ENCODE measurements at regions not wholly inside any gene's neighbourhood (a gene's known extent, or its start where the extent isn't known, plus 50 kb on each side); places are given as distances from the start of the nearest gene placed in this dataset.

DNA sequence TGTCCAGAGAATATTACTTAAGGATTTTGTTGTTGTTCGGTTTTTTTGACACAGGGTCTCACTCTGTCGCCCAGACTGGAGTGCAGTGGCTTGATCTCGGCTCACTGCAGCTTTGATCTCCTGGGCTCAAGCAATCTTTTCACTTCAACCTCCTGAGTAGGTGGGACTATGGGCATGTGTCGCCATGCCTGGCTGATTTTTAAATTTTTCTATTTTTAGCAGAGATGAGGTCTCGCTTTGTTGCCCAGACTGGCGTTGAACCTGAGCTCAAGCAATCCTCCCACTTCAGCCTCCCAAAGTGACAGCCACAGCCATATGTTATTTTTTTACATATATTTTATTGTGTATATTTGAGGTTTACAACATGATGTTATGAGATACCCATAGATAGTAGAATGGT is 86.8 kb upstream of the UMPS start:
- H3K4me3 ChIP-seq (replicated peaks in 1 of 3; ENCODE audit: insufficient read depth in 1 of 3, low read depth in 2 of 3, low read length in 3 of 3): no peak overlapping the region
- no peak for FAIRE-seq
- H2AFZ ChIP-seq (ENCODE audit: low read length): no peak overlapping the region
- H4K20me1 ChIP-seq (ENCODE audit: insufficient read depth, low read length): no peaks in the 10 kb centered on the region
- BruUV-seq (replicated peaks): no TSS peak
- ATAC-seq: no peak
- no peaks in the 10 kb centered on the region for H3K9me3 ChIP-seq (ENCODE audit: low read length)
- TF ChIP-seq AGO2 (optimal IDR thresholded peaks at IDR 0.05; ENCODE audit: low read depth, low read length): no peak
- TF ChIP-seq SOX13 (IDR thresholded peaks at IDR 0.05): no peak
- no peak for TF ChIP-seq SOX13 (CRISPR knock-in tag; conservative IDR thresholded peaks at IDR 0.05 in 1 of 2, IDR thresholded peaks at IDR 0.05 in 1 of 2)
- TF ChIP-seq ZNF296 (CRISPR knock-in tag; conservative IDR thresholded peaks at IDR 0.05): no peak
- TF ChIP-seq, protein P1, sequence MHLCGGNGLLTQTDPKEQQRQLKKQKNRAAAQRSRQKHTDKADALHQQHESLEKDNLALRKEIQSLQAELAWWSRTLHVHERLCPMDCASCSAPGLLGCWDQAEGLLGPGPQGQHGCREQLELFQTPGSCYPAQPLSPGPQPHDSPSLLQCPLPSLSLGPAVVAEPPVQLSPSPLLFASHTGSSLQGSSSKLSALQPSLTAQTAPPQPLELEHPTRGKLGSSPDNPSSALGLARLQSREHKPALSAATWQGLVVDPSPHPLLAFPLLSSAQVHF (CRISPR knock-in tag; IDR thresholded peaks at IDR 0.05): no peak
- no peak for TF ChIP-seq ZSCAN22 (CRISPR knock-in tag; IDR thresholded peaks at IDR 0.05)
- no peak for TF ChIP-seq NFKBIZ (CRISPR knock-in tag; IDR thresholded peaks at IDR 0.05)
- TF ChIP-seq ZNF432 (CRISPR knock-in tag; IDR thresholded peaks at IDR 0.05; ENCODE audit: borderline replicate concordance): no peak
- no peak for TF ChIP-seq REL (CRISPR knock-in tag; conservative IDR thresholded peaks at IDR 0.05)
- no peak for TF ChIP-seq ZBTB37 (CRISPR knock-in tag; IDR thresholded peaks at IDR 0.05)
- no peak for TF ChIP-seq JDP2 (CRISPR knock-in tag; IDR thresholded peaks at IDR 0.05; ENCODE audit: borderline replicate concordance)
- no peak for TF ChIP-seq NR2F1 (CRISPR knock-in tag; IDR thresholded peaks at IDR 0.05)
- H3K36me3 ChIP-seq (replicated peaks in 1 of 2; ENCODE audit: control insufficient read depth in 1 of 2, insufficient read depth in 2 of 2, low read length in 2 of 2): peaks cover 2 to 5% of the 10 kb centered on the region in 2 experiments; a peak in 3 of 5 replicates
- in situ Hi-C loops (cut with HindIII; ENCODE audit: extremely low pct_ligation_motif_present, low pct_unique_long_range_greater_than_20kb) (no loop called here), intact Hi-C loops (cut with micrococcal nuclease; ENCODE audit: unreplicated experiment) (no loop called here)
- H3K27ac ChIP-seq (ENCODE audit: extremely low read length, insufficient read depth, low read length): no peak overlapping the region
- 98% methylated on average over 6 of the region's 6 CpGs for WGBS (ENCODE audit: low lambda C conversion rate)
- no peak for DNase-seq (ENCODE audit: low spot score)
- peaks cover 14% of the 10 kb centered on the region for H3K4me1 ChIP-seq (ENCODE audit: insufficient read depth, low read length)
- H3K79me2 ChIP-seq (ENCODE audit: insufficient read depth, low read length): peaks cover 3% of the 10 kb centered on the region
- H3K9ac ChIP-seq (ENCODE audit: insufficient read depth, low read depth, low read length): no peak overlapping the region
- H3K27me3 ChIP-seq (ENCODE audit: control insufficient read depth in 1 of 2, insufficient read depth in 2 of 2, low read length in 2 of 2): no peaks in the 10 kb centered on the region
- no peak overlapping the region for H3K4me2 ChIP-seq (ENCODE audit: low read depth, low read length)
- ChIA-PET CTCF (ENCODE audit: low intra/inter-chr PET ratio, low total read pairs) (no interaction called here), POLR2A (interaction anchor here (1.8 kb wide), 1 partner anchor 9 kb away, joined by 5 read pairs; no protein-coding TSS in a partner anchor)

Measured in HepG2 (cell line).